Mucosa of gallbladder (tissue), 1 donor: ENCODE measurements at regions not wholly inside any gene's neighbourhood (a gene's known extent, or its start where the extent isn't known, plus 50 kb on each side); places are given as distances from the start of the nearest gene placed in this dataset.
"Not testable (repeated sequence)": the region's sequence is repeated elsewhere in the genome, so short reads cannot be mapped to it uniquely, and the experiment has no call there.

ENCODE experiments used
- DNase-seq: peaks from one replicate; pipeline ENCODE4 v3.0.0-alpha.2; 2020; ENCODE audit warnings: low spot score
- donor health status: DM: no; HTN: no; CAD: no.

- no peak for DNase-seq
Measured at GRCh38 chr9:113665064-113665463, 201.5 kb downstream of the RGS3 start.

GRCh38 chr9:113665756-113666155 is 202.2 kb downstream of the RGS3 start:
- DNase-seq: no peak

DNA sequence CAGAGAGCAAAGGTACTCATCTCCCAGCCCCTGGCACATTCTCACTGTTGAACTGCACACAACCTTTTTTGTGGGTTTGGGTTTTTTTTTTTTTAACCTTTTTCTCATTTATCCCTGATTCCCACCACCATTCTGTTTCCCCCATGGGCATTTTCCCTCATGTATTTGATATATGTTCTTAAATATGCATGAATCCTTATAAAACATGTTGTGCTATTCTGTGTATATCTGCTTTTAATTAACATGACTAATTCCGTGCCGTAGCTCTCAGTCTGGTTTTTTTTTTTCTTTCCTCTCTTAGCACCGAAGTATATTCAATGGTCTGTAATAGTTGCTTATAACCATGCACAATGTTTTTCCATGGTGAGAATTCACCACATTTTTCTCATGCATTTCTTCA is 204.5 kb downstream of the RGS3 start:
- no peak for DNase-seq

DNA sequence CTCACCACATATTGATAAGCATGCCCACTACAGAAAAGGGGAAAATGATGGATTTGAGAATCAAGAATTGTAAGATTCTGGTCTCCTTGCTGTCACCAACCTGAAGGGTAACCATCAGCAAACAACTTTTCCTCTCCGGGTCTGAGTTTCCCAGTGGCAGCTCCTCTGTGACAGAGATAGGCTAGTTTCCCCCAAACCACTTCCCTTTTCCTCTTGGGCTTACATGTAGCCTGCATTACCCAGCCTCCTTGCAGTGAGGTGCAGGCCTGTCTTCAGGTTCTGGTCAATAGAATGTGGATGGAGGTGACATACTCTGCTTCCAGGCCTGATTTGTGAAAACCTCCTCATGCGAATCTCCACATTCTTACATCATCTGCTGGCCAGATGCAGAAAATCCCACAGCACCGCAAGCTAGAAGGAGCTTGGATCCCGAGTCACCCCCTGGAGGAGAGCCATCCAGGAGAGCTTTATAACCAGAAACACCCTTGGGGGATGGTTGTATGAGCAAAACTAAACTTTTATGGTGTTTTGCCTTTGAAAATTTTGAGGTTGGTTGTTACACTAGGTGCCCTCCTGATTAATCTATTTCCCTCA is 206.1 kb downstream of the RGS3 start:
- DNase-seq: no peak

GRCh38 chr9:113673726-113674125 is 202.4 kb upstream of the ZNF618 start:
- DNase-seq: no peak

DNA sequence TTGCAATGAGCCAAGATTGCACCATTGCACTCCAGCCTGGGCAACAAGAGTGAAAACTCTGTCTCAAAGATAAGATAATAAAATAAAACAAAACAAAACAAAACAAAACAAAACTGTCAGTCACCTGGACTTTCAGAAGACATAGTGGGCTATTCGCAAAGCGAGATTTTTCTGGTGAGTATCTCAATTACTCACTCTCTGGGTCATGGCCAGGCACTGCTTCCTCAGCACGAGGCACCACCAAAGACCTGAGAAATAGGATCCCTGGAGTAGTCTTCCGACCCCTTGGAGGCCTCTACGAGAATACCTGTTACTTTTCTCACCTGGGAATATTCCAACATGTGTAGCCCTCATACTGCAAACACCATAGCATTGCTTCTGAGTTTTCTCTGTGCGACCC is 201.7 kb upstream of the ZNF618 start:
- no peak for DNase-seq

GRCh38 chr9:113675475-113675941 is 200.6 kb upstream of the ZNF618 start:
- DNase-seq: peak; percentile 62

GRCh38 chr9:113677057-113677456 is 199.1 kb upstream of the ZNF618 start:
- no peak for DNase-seq

- DNase-seq: no peak
Measured at GRCh38 chr9:113677569-113677968, 198.5 kb upstream of the ZNF618 start.

GRCh38 chr9:113678119-113678858 is 197.8 kb upstream of the ZNF618 start:
- no peak for DNase-seq

GRCh38 chr9:113678859-113679256 is 197.3 kb upstream of the ZNF618 start:
- no peak for DNase-seq

DNA sequence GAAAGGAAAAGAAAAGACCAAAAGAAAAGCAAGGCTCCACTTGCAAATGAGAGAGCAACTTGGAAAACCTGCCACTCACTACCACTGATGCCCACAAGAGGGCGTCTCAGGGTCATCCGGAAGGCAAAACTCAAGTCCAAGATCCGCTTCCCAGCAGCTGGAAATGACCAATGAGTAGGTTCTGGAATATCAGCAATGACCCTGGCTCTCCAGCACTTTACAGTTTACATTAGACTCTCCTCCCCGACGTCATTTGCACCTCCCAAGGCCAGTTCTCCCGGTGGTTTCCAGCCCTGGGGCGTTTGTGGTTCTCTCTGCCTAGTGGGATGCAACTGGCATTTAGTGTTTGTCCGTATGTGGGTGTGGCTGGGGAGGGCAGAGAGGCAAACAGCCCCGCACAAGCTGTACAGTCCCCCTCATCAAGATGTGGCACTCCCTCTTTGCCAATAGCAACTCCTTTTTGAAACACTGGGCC is 193.8 kb upstream of the ZNF618 start:
- DNase-seq: peak; percentile 77

GRCh38 chr9:113685636-113686035 is 190.5 kb upstream of the ZNF618 start:
- not testable (repeated sequence) for DNase-seq

GRCh38 chr9:113687107-113687679 is 188.9 kb upstream of the ZNF618 start:
- no peak for DNase-seq

- DNase-seq: no peak
Measured at GRCh38 chr9:113687680-113688371, 188.3 kb upstream of the ZNF618 start.

DNA sequence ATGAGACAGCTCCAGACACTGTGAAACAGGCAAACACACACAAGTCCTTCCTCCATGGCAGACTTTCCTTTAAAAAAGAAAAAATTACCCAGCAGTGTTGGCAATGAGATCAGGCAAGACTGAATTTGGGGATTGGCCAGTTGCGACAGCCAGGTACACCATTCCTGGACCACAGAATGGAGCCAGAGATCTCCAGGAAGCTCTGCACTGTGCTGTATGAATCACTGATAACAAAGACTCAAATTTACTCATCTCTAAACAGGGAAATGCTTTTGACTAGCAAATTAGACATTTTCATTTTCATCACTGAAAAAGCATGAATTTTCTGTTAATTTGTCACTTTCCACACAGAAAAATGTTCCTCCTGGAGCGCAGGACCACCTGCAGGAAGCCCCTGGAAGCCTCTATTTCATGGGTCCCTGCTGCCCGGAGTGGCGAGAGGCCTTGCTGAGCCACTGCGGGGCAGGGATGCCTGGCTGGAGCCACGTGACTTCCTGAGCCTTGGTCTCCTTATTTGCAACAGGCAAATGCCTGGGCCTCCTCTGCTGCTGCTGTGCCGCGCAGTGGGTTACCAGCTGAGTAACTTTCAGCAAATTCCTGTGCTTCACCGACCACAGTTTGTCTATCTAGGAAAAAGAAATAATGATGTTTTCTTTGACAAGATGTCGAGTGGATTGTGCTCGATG is 185.9 kb upstream of the ZNF618 start:
- DNase-seq: no peak

DNA sequence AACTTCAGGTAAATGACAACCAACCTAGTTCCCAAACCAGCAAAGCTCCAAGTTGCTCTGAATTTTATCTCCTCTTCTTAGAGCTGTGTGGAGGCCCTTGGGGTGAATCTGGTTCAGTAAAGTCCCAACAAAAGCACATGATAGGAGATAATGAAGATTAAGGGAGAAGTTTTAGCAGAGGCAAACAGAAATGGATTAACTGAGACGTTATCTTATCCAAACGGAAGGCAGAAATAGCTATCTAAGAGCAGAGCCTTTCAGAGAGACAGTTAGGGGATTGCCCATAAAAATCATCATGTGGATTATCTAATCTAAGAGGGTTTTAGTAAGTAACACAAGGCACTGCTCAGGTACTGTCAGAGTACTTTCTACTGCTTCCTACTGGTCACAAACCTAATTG is 183.9 kb upstream of the ZNF618 start:
- no peak for DNase-seq

DNA sequence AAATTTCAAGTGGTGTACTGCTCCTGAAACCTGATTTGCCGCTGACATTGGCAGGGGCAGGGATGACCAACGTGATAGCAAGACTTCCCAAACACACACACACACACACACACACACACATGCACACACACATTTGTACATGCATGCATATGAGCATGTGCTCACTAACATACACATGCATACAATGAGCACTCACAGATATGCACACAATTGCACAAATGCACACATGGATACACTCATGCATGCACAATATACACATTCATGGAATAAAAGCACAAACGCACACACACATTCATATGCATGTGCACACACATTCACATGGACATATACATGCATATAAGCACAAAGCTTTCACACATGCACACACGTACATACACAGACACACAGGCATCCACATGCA is 181.2 kb upstream of the ZNF618 start:
- no peak for DNase-seq

- no peak for DNase-seq
Measured at GRCh38 chr9:113695440-113695851, 180.7 kb upstream of the ZNF618 start.

- DNase-seq: no peak
Measured at GRCh38 chr9:113695901-113696300, 180.2 kb upstream of the ZNF618 start.

GRCh38 chr9:113701774-113702755 is 174.0 kb upstream of the ZNF618 start:
- DNase-seq: no peak
